Endothelial cell of umbilical vein (primary cell): ENCODE measurements at regions not wholly inside any gene's neighbourhood (a gene's known extent, or its start where the extent isn't known, plus 50 kb on each side); places are given as distances from the start of the nearest gene placed in this dataset.

Source experiments
- BruUV-seq: library from RNA; stranded (reverse); fragments of 400-500 nt; replicated peaks from 2 replicates; lab custom pipeline; 2021; lab: Mats Ljungman, UMichigan
- CTCF ChIA-PET: fragments of 300-600, 350-600 bp; sonication (Branson Sonifier 250); formaldehyde crosslinking; loops from one replicate; lab custom pipeline; 2021; ENCODE audit warnings: antibody characterized with exemption, inconsistent platforms; lab: Charles Lee
- POLR2A ChIA-PET: fragments of 300-600, 350-600 bp; sonication (Branson Sonifier 250); formaldehyde crosslinking; loops from one replicate; lab custom pipeline; 2021; ENCODE audit warnings: antibody characterized with exemption, inconsistent platforms; lab: Charles Lee
- DNase-seq: peaks from one replicate; pipeline ENCODE4 v3.0.0-alpha.2; 2011; ENCODE audit warnings: low read depth, low spot score
- FAIRE-seq: peaks from 2 replicates; lab custom pipeline; 2011; peaks lifted over from hg19 to GRCh38; lab: Jason Lieb, UNC
- H2AFZ ChIP-seq: 2 replicates; pipeline ENCODE4 v1.6.0; 2012; ENCODE audit warnings: low read depth, low read length, control low read depth, inconsistent platforms
- H3K27ac ChIP-seq: 2 replicates; pipeline ENCODE4 v1.5.1; 2011; ENCODE audit warnings: low read depth, mild to moderate bottlenecking, control low read depth, low read length, moderate library complexity; ENCODE audit not compliant: insufficient read depth
- H3K27me3 ChIP-seq, 2 experiments: 2 replicates each; pipeline versions ENCODE4 v1.6.0 to v1.6.1; 2011; ENCODE audit warnings: low read length in 2 of 2, mixed read lengths in 1 of 2; ENCODE audit not compliant: control insufficient read depth in 2 of 2, insufficient read depth in 2 of 2
- H3K36me3 ChIP-seq, 2 experiments: 2 replicates in 1 of 2; 3 replicates in 1 of 2; pipeline ENCODE4 v1.5.1; 2011; ENCODE audit warnings: low read length in 2 of 2, mild to moderate bottlenecking in 1 of 2, moderate library complexity in 1 of 2; ENCODE audit not compliant: control insufficient read depth in 2 of 2, insufficient read depth in 2 of 2; ENCODE audit errors: extremely low read depth in 1 of 2
- H3K4me1 ChIP-seq: 3 replicates; pipeline ENCODE4 v1.5.1; 2011; ENCODE audit warnings: mild to moderate bottlenecking, low read length; ENCODE audit not compliant: control insufficient read depth, insufficient read depth; ENCODE audit errors: extremely low read depth
- H3K4me2 ChIP-seq: 2 replicates; pipeline ENCODE4 v1.6.1; 2011; ENCODE audit warnings: low read length, control low read depth, mixed read lengths; ENCODE audit not compliant: insufficient read depth
- H3K4me3 ChIP-seq, 3 experiments: fragments of 200-600 bp in 1 of 3; sonication (generic), shearing (Covaris generic) in 1 of 3; replicated peaks in 1 of 3; 2 replicates each; pipeline ENCODE4 v1.5.1; 2011 to 2016; ENCODE audit warnings: control low read depth in 3 of 3, low read length in 3 of 3, mild to moderate bottlenecking in 2 of 3, inconsistent platforms in 1 of 3, low read depth in 1 of 3, moderate library complexity in 1 of 3; ENCODE audit not compliant: insufficient read depth in 1 of 3
- H3K79me2 ChIP-seq: 2 replicates; pipeline ENCODE4 v1.6.0; 2012; ENCODE audit warnings: low read length, inconsistent platforms; ENCODE audit not compliant: control insufficient read depth, insufficient read depth
- H3K9ac ChIP-seq: replicated peaks from 2 replicates; pipeline ENCODE3; 2011; ENCODE audit warnings: low read length, control low read depth; ENCODE audit not compliant: insufficient read depth; ENCODE audit errors: extremely low read depth
- H3K9me1 ChIP-seq: replicated peaks from 3 replicates; pipeline ENCODE4 v1.6.0; 2011; ENCODE audit warnings: mild to moderate bottlenecking, low read length; ENCODE audit not compliant: control insufficient read depth, insufficient read depth; ENCODE audit errors: extremely low read depth
- H3K9me3 ChIP-seq: replicated peaks from 2 replicates; pipeline ENCODE4 v1.5.1; 2012; ENCODE audit warnings: low read length, inconsistent platforms; ENCODE audit not compliant: control insufficient read depth, insufficient read depth
- H4K20me1 ChIP-seq: replicated peaks from 2 replicates; pipeline ENCODE3; 2011; ENCODE audit warnings: mild to moderate bottlenecking, low read length; ENCODE audit not compliant: control insufficient read depth, insufficient read depth; ENCODE audit errors: extremely low read depth
- EZH2 ChIP-seq: IDR thresholded peaks from 2 replicates; pipeline ENCODE4 v1.6.1; 2012; ENCODE audit warnings: borderline replicate concordance, low read depth, mild to moderate bottlenecking, moderate library complexity, low read length, inconsistent platforms; ENCODE audit not compliant: severe bottlenecking
- FOS ChIP-seq: IDR thresholded peaks from 2 replicates; pipeline ENCODE4 v1.6.1; 2011; ENCODE audit warnings: mild to moderate bottlenecking, low read length, moderate library complexity, borderline replicate concordance; ENCODE audit not compliant: insufficient read depth
- GATA2 ChIP-seq: IDR thresholded peaks from 2 replicates; pipeline ENCODE4 v1.7.0; 2011; ENCODE audit warnings: low read depth, mild to moderate bottlenecking, moderate library complexity, mixed read lengths, low read length; ENCODE audit not compliant: insufficient read length, insufficient read depth
- JUN ChIP-seq: IDR thresholded peaks from 2 replicates; pipeline ENCODE4 v1.6.1; 2011; ENCODE audit warnings: borderline replicate concordance, low read depth; ENCODE audit not compliant: insufficient read length, insufficient read depth
- MAX ChIP-seq: IDR thresholded peaks from 2 replicates; pipeline ENCODE4 v1.6.1; 2011; ENCODE audit not compliant: insufficient read depth, insufficient read length
- MYC ChIP-seq: IDR thresholded peaks from one replicate; pipeline ENCODE4 v1.6.1; 2011; ENCODE audit warnings: mild to moderate bottlenecking, low read depth, low read length
- POLR2A ChIP-seq: IDR thresholded peaks from 2 replicates; pipeline ENCODE4 v1.6.1; 2012; ENCODE audit warnings: low read depth, mild to moderate bottlenecking, control low read depth, low read length
- POLR2AphosphoS5 ChIP-seq: IDR thresholded peaks from 2 replicates; pipeline ENCODE4 v1.6.1; 2012; ENCODE audit warnings: low read depth, mild to moderate bottlenecking, control low read depth, low read length, moderate library complexity; ENCODE audit not compliant: insufficient read depth
- dilution Hi-C: fragments of 300-500 bp; cut with MboI; formaldehyde crosslinking; loops from one replicate; pipeline ENCODE4 v1.15.0; 2019; ENCODE audit warnings: low sequenced_read_pairs; ENCODE audit not compliant: extremely low pct_ligation_motif_present
- intact Hi-C: fragments of 100-400 bp; cut with micrococcal nuclease; formaldehyde crosslinking; loops from one replicate; pipeline ENCODE4 v1.10.0; 2022
- TF ChIP-seq, protein P1 (sequence below), 2 donors: IDR thresholded peaks; 1 replicate in 1 of 2; 2 replicates in 1 of 2; pipeline ENCODE4 v1.5.1; 2011; ENCODE audit warnings: low read length in 2 of 2, mild to moderate bottlenecking in 2 of 2, moderate library complexity in 2 of 2, control low read depth in 1 of 2, inconsistent platforms in 1 of 2, low read depth in 1 of 2; ENCODE audit not compliant: insufficient read depth in 1 of 2; ENCODE audit errors: extremely low read depth in 1 of 2

GRCh38 chr4:130068072-130068471 lies 972.1 kb downstream of the C4orf33 start:
- no peaks in the 10 kb centered on the region for H3K36me3 ChIP-seq
- no peaks in the 10 kb centered on the region for H3K9me3 ChIP-seq
- FAIRE-seq (no peak), DNase-seq (no peak)
- ChIA-PET CTCF (no interaction called here), POLR2A (no interaction called here)
- no TSS peak for BruUV-seq
- H3K4me3 ChIP-seq = no peak overlapping the region
- TF ChIP-seq FOS (no peak), JUN (no peak), MAX (no peak), POLR2A (no peak), EZH2 (no peak), MYC (no peak), GATA2 (no peak), POLR2AphosphoS5 (no peak)
- TF ChIP-seq, protein P1, sequence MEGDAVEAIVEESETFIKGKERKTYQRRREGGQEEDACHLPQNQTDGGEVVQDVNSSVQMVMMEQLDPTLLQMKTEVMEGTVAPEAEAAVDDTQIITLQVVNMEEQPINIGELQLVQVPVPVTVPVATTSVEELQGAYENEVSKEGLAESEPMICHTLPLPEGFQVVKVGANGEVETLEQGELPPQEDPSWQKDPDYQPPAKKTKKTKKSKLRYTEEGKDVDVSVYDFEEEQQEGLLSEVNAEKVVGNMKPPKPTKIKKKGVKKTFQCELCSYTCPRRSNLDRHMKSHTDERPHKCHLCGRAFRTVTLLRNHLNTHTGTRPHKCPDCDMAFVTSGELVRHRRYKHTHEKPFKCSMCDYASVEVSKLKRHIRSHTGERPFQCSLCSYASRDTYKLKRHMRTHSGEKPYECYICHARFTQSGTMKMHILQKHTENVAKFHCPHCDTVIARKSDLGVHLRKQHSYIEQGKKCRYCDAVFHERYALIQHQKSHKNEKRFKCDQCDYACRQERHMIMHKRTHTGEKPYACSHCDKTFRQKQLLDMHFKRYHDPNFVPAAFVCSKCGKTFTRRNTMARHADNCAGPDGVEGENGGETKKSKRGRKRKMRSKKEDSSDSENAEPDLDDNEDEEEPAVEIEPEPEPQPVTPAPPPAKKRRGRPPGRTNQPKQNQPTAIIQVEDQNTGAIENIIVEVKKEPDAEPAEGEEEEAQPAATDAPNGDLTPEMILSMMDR (IDR thresholded peaks at IDR 0.05; ENCODE audit: extremely low read depth in 1 of 2, insufficient read depth in 1 of 2, low read depth in 1 of 2, low read length in 2 of 2) = no peak
- no peak overlapping the region for H3K27ac ChIP-seq
- no peak overlapping the region for H3K4me2 ChIP-seq
- no peak overlapping the region for H3K9ac ChIP-seq
- H3K27me3 ChIP-seq = no peaks in the 10 kb centered on the region
- dilution Hi-C loops (no loop called here), intact Hi-C loops (no loop called here)
- H3K79me2 ChIP-seq = no peaks in the 10 kb centered on the region
- no peaks in the 10 kb centered on the region for H3K9me1 ChIP-seq
- H4K20me1 ChIP-seq = no peaks in the 10 kb centered on the region
- no peak overlapping the region for H2AFZ ChIP-seq
- no peaks in the 10 kb centered on the region for H3K4me1 ChIP-seq
